ENCODE measurements at regions not wholly inside any gene's neighbourhood (a gene's known extent, or its start where the extent isn't known, plus 50 kb on each side); places are given as distances from the start of the nearest gene placed in this dataset.
"Not testable (repeated sequence)": the region's sequence is repeated elsewhere in the genome, so short reads cannot be mapped to it uniquely, and the experiment has no call there.

GRCh38 chr21:34274001-34274400 is 89.8 kb upstream of the KCNE2 start:
- peaks cover 0 to 11% (median 0%) of the 10 kb centered on the region in 10 experiments; a peak in 1 of 20 replicates for H3K4me1 ChIP-seq
- no peak overlapping the region for H3K9ac ChIP-seq
- no peak overlapping the region for H3K4me2 ChIP-seq
- H3K27me3 ChIP-seq = no peaks in the 10 kb centered on the region
- no peaks in the 10 kb centered on the region for H3K36me3 ChIP-seq
- H3K4me3 ChIP-seq = no peak overlapping the region
- H3K27ac ChIP-seq = no peak overlapping the region
- H3K9me3 ChIP-seq (replicated peaks in 1 of 11) = peaks cover 0 to 5% (median 0%) of the 10 kb centered on the region in 11 experiments; a peak in 2 of 22 replicates
- no peak for TF ChIP-seq Cebpa-rat (IDR thresholded peaks at IDR 0.05)
- H4K20me1 ChIP-seq = no peaks in the 10 kb centered on the region

DNA sequence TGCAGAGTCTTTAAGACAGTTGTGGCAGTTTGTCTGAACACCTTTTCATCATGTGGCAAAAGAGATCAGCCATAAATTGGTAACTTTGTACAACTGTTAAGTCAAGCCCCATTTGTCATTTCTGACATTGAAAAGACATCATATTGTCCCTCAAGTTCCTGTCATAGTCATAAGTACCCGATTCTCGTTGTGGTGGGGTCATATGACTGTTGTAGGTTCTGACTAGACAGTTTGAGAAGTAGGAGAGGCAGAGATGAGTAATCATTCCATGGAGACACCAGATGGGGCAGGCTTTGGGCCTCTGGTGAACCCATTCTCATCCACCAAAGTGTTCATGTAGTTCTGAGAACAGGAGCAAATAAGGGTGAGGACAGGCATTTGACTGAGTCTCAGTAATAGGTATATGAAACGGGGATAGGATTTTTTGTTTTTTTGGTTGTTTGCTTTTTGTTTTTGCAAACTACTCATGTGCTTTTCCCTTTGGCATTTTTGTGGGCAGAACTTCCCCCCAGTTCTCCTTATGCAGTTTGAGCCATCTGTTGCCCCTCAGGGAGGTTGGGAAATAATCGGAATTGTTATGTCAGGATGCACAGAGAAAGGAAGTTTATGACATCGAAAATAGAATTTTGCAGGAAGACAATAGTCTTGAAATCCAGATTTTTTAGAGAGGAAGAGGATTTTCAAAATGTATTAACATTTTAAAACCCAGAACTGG is 86.9 kb upstream of the KCNE2 start:
- Histone ChIP-seq H3K4me3 (no peak overlapping the region), H3K36me3 (no peaks in the 10 kb centered on the region), H3K4me2 (peak overlapping the region in 2 of 11 experiments; percentile 5 to 35; a peak in 2 of 22 replicates), H3K27ac (no peak overlapping the region), H3K27me3 (no peaks in the 10 kb centered on the region), H3K9ac (no peak overlapping the region), H3K4me1 (peaks cover 0 to 17% (median 0%) of the 10 kb centered on the region in 10 experiments; a peak in 4 of 20 replicates), H4K20me1 (no peaks in the 10 kb centered on the region), H3K9me3 (replicated peaks in 1 of 11) (peaks cover 0 to 5% (median 0%) of the 10 kb centered on the region in 11 experiments; a peak in 2 of 22 replicates)
- no peak for TF ChIP-seq Cebpa-rat (IDR thresholded peaks at IDR 0.05)

DNA sequence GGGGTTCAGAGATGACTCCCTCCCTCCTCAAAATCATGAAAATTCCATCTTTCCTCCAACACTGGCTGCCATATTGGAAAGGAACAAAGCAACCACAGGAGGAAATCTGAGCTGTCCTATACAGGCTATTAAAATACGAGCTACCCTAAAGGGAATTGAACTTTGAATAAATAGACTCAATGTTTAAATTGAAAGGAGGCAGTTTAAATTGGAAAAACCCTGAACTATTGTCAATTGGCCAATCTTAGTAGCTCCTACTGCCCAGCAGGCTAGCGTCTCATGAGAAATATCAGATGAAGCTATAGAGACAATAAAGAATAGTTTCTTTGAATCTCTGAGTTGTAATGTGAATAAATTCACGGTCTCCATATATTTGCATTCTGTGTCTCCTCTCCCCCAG is 85.4 kb upstream of the KCNE2 start:
- Histone ChIP-seq H4K20me1 (no peaks in the 10 kb centered on the region), H3K4me3 (no peak overlapping the region), H3K4me1 (peaks cover 0 to 28% (median 0%) of the 10 kb centered on the region in 10 experiments; a peak in 4 of 20 replicates), H3K9ac (no peak overlapping the region), H3K4me2 (no peak overlapping the region), H3K9me3 (replicated peaks in 1 of 11) (peaks cover 0 to 5% (median 0%) of the 10 kb centered on the region in 11 experiments; a peak in 2 of 22 replicates), H3K36me3 (no peaks in the 10 kb centered on the region), H3K27ac (no peak overlapping the region), H3K27me3 (no peaks in the 10 kb centered on the region)
- TF ChIP-seq Cebpa-rat (IDR thresholded peaks at IDR 0.05) = no peak

GRCh38 chr21:34279285-34279684 is 84.5 kb upstream of the KCNE2 start:
- H3K27me3 ChIP-seq = no peaks in the 10 kb centered on the region
- no peak for TF ChIP-seq Cebpa-rat (IDR thresholded peaks at IDR 0.05)
- H3K4me2 ChIP-seq = no peak overlapping the region
- H3K27ac ChIP-seq = no peak overlapping the region
- H3K4me1 ChIP-seq = peaks cover 0 to 28% (median 0%) of the 10 kb centered on the region in 10 experiments; a peak in 4 of 20 replicates
- H3K4me3 ChIP-seq = no peak overlapping the region
- H3K36me3 ChIP-seq = no peaks in the 10 kb centered on the region
- H3K9ac ChIP-seq = no peak overlapping the region
- no peaks in the 10 kb centered on the region; a peak in 1 of 22 replicates for H3K9me3 ChIP-seq (replicated peaks in 1 of 11)
- no peaks in the 10 kb centered on the region for H4K20me1 ChIP-seq

- TF ChIP-seq Cebpa-rat (IDR thresholded peaks at IDR 0.05) = no peak
- H3K9ac ChIP-seq = no peak overlapping the region
- H3K27me3 ChIP-seq = no peaks in the 10 kb centered on the region
- no peak overlapping the region for H3K4me3 ChIP-seq
- H4K20me1 ChIP-seq = no peaks in the 10 kb centered on the region
- peaks cover 0 to 4% (median 0%) of the 10 kb centered on the region in 11 experiments; a peak in 1 of 22 replicates for H3K9me3 ChIP-seq (replicated peaks in 1 of 11)
- H3K4me1 ChIP-seq = peaks cover 0 to 28% (median 0%) of the 10 kb centered on the region in 10 experiments; a peak in 4 of 20 replicates
- no peak overlapping the region for H3K4me2 ChIP-seq
- H3K36me3 ChIP-seq = no peaks in the 10 kb centered on the region
- H3K27ac ChIP-seq = no peak overlapping the region
These were observed 83.9 kb upstream of the KCNE2 start for GRCh38 chr21:34279883-34280282.

GRCh38 chr21:34280389-34280795 is 83.4 kb upstream of the KCNE2 start:
- Histone ChIP-seq H3K4me3 (no peak overlapping the region), H3K4me1 (peaks cover 0 to 28% (median 0%) of the 10 kb centered on the region in 10 experiments; a peak in 4 of 20 replicates), H3K36me3 (no peaks in the 10 kb centered on the region), H3K4me2 (no peak overlapping the region), H3K27ac (no peak overlapping the region), H3K9me3 (replicated peaks in 1 of 11) (peaks cover 0 to 4% (median 0%) of the 10 kb centered on the region in 11 experiments; a peak in 3 of 22 replicates), H4K20me1 (no peaks in the 10 kb centered on the region), H3K27me3 (no peaks in the 10 kb centered on the region), H3K9ac (no peak overlapping the region)
- TF ChIP-seq Cebpa-rat (IDR thresholded peaks at IDR 0.05) = no peak

- no peak for TF ChIP-seq Cebpa-rat (IDR thresholded peaks at IDR 0.05)
These were observed 82.8 kb upstream of the KCNE2 start for GRCh38 chr21:34280959-34281358.

GRCh38 chr21:34282223-34282622 is 81.6 kb upstream of the KCNE2 start:
- Histone ChIP-seq H3K4me1 (peaks cover 0 to 18% (median 0%) of the 10 kb centered on the region in 10 experiments; a peak in 4 of 20 replicates), H3K4me2 (peak overlapping the region in 2 of 11 experiments; percentile 34 to 47; a peak in 4 of 22 replicates), H3K4me3 (no peak overlapping the region), H3K9me3 (replicated peaks in 1 of 11) (peaks cover 9 to 23% (median 17%) of the 10 kb centered on the region in 11 experiments), H3K27me3 (no peaks in the 10 kb centered on the region), H3K27ac (peak overlapping the region in 2 of 11 experiments; percentile 20 to 37; a peak in 2 of 22 replicates), H4K20me1 (no peaks in the 10 kb centered on the region), H3K36me3 (peaks cover 0 to 1% (median 0%) of the 10 kb centered on the region in 11 experiments; a peak in 1 of 22 replicates), H3K9ac (no peak overlapping the region)
- no peak for TF ChIP-seq Cebpa-rat (IDR thresholded peaks at IDR 0.05)

More at GRCh38 chr21:34280959-34281358, 82.8 kb upstream of the KCNE2 start:
- Histone ChIP-seq H3K9me3 (replicated peaks in 1 of 11) (peaks cover 0 to 10% (median 4%) of the 10 kb centered on the region in 11 experiments; a peak in 9 of 22 replicates), H4K20me1 (no peaks in the 10 kb centered on the region), H3K36me3 (no peaks in the 10 kb centered on the region), H3K9ac (no peak overlapping the region), H3K4me3 (no peak overlapping the region), H3K4me2 (no peak overlapping the region), H3K27ac (no peak overlapping the region), H3K27me3 (no peaks in the 10 kb centered on the region), H3K4me1 (peaks cover 0 to 28% (median 0%) of the 10 kb centered on the region in 10 experiments; a peak in 4 of 20 replicates)

GRCh38 chr21:34284666-34285065 is 79.1 kb upstream of the KCNE2 start:
- peaks cover 0 to 18% (median 0%) of the 10 kb centered on the region in 10 experiments; a peak in 4 of 20 replicates for H3K4me1 ChIP-seq
- TF ChIP-seq Cebpa-rat (IDR thresholded peaks at IDR 0.05) = no peak
- H4K20me1 ChIP-seq = no peaks in the 10 kb centered on the region
- H3K9ac ChIP-seq = no peak overlapping the region
- peaks cover 33 to 47% (median 42%) of the 10 kb centered on the region in 11 experiments for H3K9me3 ChIP-seq (replicated peaks in 1 of 11)
- H3K4me2 ChIP-seq = no peak overlapping the region
- H3K27ac ChIP-seq = no peak overlapping the region
- no peaks in the 10 kb centered on the region for H3K27me3 ChIP-seq
- H3K4me3 ChIP-seq = no peak overlapping the region
- H3K36me3 ChIP-seq = peaks cover 0 to 7% (median 0%) of the 10 kb centered on the region in 11 experiments; a peak in 4 of 22 replicates

GRCh38 chr21:34288042-34288441 is 75.8 kb upstream of the KCNE2 start:
- H3K4me1 ChIP-seq, H3K4me2 ChIP-seq, H3K36me3 ChIP-seq, H3K9ac ChIP-seq, H3K27ac ChIP-seq, H3K27me3 ChIP-seq, H4K20me1 ChIP-seq: not testable (repeated sequence)
- H3K9me3 ChIP-seq (replicated peaks in 1 of 11) = peaks cover 34 to 62% (median 51%) of the 10 kb centered on the region in 11 experiments
- H3K4me3 ChIP-seq = peak overlapping the region in 1 of 10 experiments; percentile 7; a peak in 1 of 20 replicates
